Colonic mucosa (tissue), 4 donors: ENCODE measurements at regions not wholly inside any gene's neighbourhood (a gene's known extent, or its start where the extent isn't known, plus 50 kb on each side); places are given as distances from the start of the nearest gene placed in this dataset.
"Not testable (repeated sequence)": the region's sequence is repeated elsewhere in the genome, so short reads cannot be mapped to it uniquely, and the experiment has no call there.

Experiments
- DNase-seq: peaks from one replicate; pipeline ENCODE4 v3.0.0-alpha.2; 2020
- H3K27ac ChIP-seq: fragments of 200-600 bp; one replicate; pipeline ENCODE4 v1.8.0; 2021
- H3K27me3 ChIP-seq: fragments of 200-600 bp; one replicate; pipeline ENCODE4 v1.8.0; 2021
- H3K36me3 ChIP-seq: fragments of 200-600 bp; one replicate; pipeline ENCODE4 v1.8.0; 2021
- H3K4me1 ChIP-seq: fragments of 200-600 bp; one replicate; pipeline ENCODE4 v1.8.0; 2021; ENCODE audit warnings: mild to moderate bottlenecking
- H3K4me3 ChIP-seq: fragments of 200-600 bp; one replicate; pipeline ENCODE4 v1.8.0; 2021
- H3K9ac ChIP-seq, 2 donors: one replicate each; pipeline ENCODE4 v1.7.0; 2013; ENCODE audit warnings: control low read depth in 2 of 2, low read depth in 2 of 2, low read length in 2 of 2
- H3K9me3 ChIP-seq: fragments of 200-600 bp; one replicate; pipeline ENCODE4 v1.8.0; 2021
- CTCF ChIP-seq: fragments of 200-600 bp; IDR thresholded peaks from one replicate; pipeline ENCODE4 v1.8.0; 2022; ENCODE audit warnings: antibody characterized with exemption, mild to moderate bottlenecking
- intact Hi-C: fragments of 100-400 bp; cut with DNase I; formaldehyde crosslinking; loops from one replicate; pipeline ENCODE4 v1.14.1; 2022
- donor health status: healthy.
- donor health status: DM: no; HTN: no; CAD: no.
- donor health status: DM: no; HTN: no; CAD: no.

- H3K27me3 ChIP-seq, result no peaks in the 10 kb centered on the region
- no peaks in the 10 kb centered on the region for H3K36me3 ChIP-seq
- intact Hi-C loops, result no loop called here
- peak; percentile 53 for TF ChIP-seq CTCF
- no peak overlapping the region for H3K4me3 ChIP-seq
- no peak overlapping the region for H3K9ac ChIP-seq
- H3K27ac ChIP-seq, result no peak overlapping the region
- H3K9me3 ChIP-seq, result no peaks in the 10 kb centered on the region
- no peaks in the 10 kb centered on the region for H3K4me1 ChIP-seq
- peak; percentile 51 for DNase-seq
Measured at GRCh38 chr14:106586098-106586704, 1059.8 kb downstream of the TMEM121 start.

GRCh38 chr14:106591539-106591938 is 1065.2 kb downstream of the TMEM121 start:
- H3K4me1 ChIP-seq, H3K4me3 ChIP-seq, intact Hi-C loops, H3K36me3 ChIP-seq, H3K9me3 ChIP-seq, H3K27me3 ChIP-seq, H3K27ac ChIP-seq, DNase-seq, H3K9ac ChIP-seq: not testable (repeated sequence)

- H3K4me3 ChIP-seq, DNase-seq, H3K9me3 ChIP-seq, intact Hi-C loops, H3K36me3 ChIP-seq, H3K27me3 ChIP-seq, H3K9ac ChIP-seq, H3K4me1 ChIP-seq, H3K27ac ChIP-seq: not testable (repeated sequence)
Measured at GRCh38 chr14:106592115-106592852, 1065.9 kb downstream of the TMEM121 start.

- DNase-seq, result no peak
- H3K27ac ChIP-seq, result no peak overlapping the region
- H3K9ac ChIP-seq, result no peak overlapping the region
- no peaks in the 10 kb centered on the region for H3K36me3 ChIP-seq
- TF ChIP-seq CTCF, result no peak
- no peak overlapping the region for H3K4me3 ChIP-seq
- H3K27me3 ChIP-seq, result no peaks in the 10 kb centered on the region
- H3K4me1 ChIP-seq, result no peaks in the 10 kb centered on the region
- intact Hi-C loops, result no loop called here
- H3K9me3 ChIP-seq, result no peaks in the 10 kb centered on the region
Measured at GRCh38 chr14:106599209-106599608, 1072.8 kb downstream of the TMEM121 start.

GRCh38 chr14:106605548-106606448 is 1079.4 kb downstream of the TMEM121 start:
- Histone ChIP-seq H3K9ac (no peak overlapping the region), H3K9me3 (no peaks in the 10 kb centered on the region), H3K27ac (no peak overlapping the region), H3K27me3 (no peaks in the 10 kb centered on the region), H3K36me3 (no peaks in the 10 kb centered on the region), H3K4me3 (no peak overlapping the region), H3K4me1 (no peaks in the 10 kb centered on the region)
- DNase-seq, result peak; percentile 47
- no peak for TF ChIP-seq CTCF
- intact Hi-C loops, result no loop called here

- no peak overlapping the region for H3K27ac ChIP-seq
- no peak for DNase-seq
- no peaks in the 10 kb centered on the region for H3K4me1 ChIP-seq
- H3K27me3 ChIP-seq, result no peaks in the 10 kb centered on the region
- H3K4me3 ChIP-seq, result no peak overlapping the region
- no peak for TF ChIP-seq CTCF
- H3K9ac ChIP-seq, result no peak overlapping the region
- no peaks in the 10 kb centered on the region for H3K9me3 ChIP-seq
- intact Hi-C loops, result no loop called here
- H3K36me3 ChIP-seq, result no peaks in the 10 kb centered on the region
Measured at GRCh38 chr14:106606936-106607335, 1080.6 kb downstream of the TMEM121 start.
